B cell (primary cell): ENCODE measurements at regions not wholly inside any gene's neighbourhood (a gene's known extent, or its start where the extent isn't known, plus 50 kb on each side); places are given as distances from the start of the nearest gene placed in this dataset.

ENCODE experiments used
- ATAC-seq: fragments of 200-7000 bp; cut with Tn5 transposase; one replicate; pipeline ENCODE4 v1.10.0; 2021; ENCODE audit warnings: low read depth, mild to moderate bottlenecking, moderate number of reproducible peaks, moderate library complexity
- CTCF ChIA-PET: fragments of 350-600 bp; sonication (Branson Sonifier 250); formaldehyde crosslinking; loops from one replicate; lab custom pipeline; 2021; ENCODE audit warnings: antibody characterized with exemption, inconsistent platforms; lab: Charles Lee
- POLR2A ChIA-PET: fragments of 350-600 bp; sonication (Branson Sonifier 250); formaldehyde crosslinking; loops from one replicate; lab custom pipeline; 2021; ENCODE audit warnings: antibody characterized with exemption; lab: Charles Lee
- DNase-seq: peaks from one replicate; pipeline ENCODE4 v3.0.0; 2013
- H2AFZ ChIP-seq: 2 replicates; pipeline ENCODE4 v1.6.1; 2012; ENCODE audit warnings: mild to moderate bottlenecking, low read depth, low read length; ENCODE audit not compliant: insufficient read depth, poor library complexity, severe bottlenecking
- H3K27ac ChIP-seq, 2 donors: 1 replicate in 1 of 2; 2 replicates in 1 of 2; pipeline ENCODE4 v1.5.1; 2012 to 2013; ENCODE audit warnings: low read length in 2 of 2, mild to moderate bottlenecking in 2 of 2, moderate library complexity in 1 of 2
- H3K27me3 ChIP-seq, 4 experiments: fragments of 200-600 bp in 1 of 4; sonication (generic) in 1 of 4; replicated peaks in 1 of 4; 1 replicate in 2 of 4; 2 replicates in 2 of 4; pipeline versions ENCODE4 v1.6.1 to v1.7.0; 2013 to 2016; ENCODE audit warnings: low read length in 3 of 4, mild to moderate bottlenecking in 2 of 4, mixed read lengths in 1 of 4, moderate library complexity in 1 of 4; ENCODE audit not compliant: insufficient read depth in 4 of 4, control insufficient read depth in 3 of 4; ENCODE audit errors: control extremely low read depth in 1 of 4
- H3K36me3 ChIP-seq, 2 experiments: replicated peaks in 1 of 2; 1 replicate in 1 of 2; 2 replicates in 1 of 2; pipeline versions ENCODE4 v1.6.1 to v1.7.1; 2013; ENCODE audit warnings: low read length in 1 of 2; ENCODE audit not compliant: insufficient read depth in 2 of 2, control insufficient read depth in 1 of 2; ENCODE audit errors: control extremely low read depth in 1 of 2, extremely low read depth in 1 of 2
- H3K4me1 ChIP-seq, 2 donors: fragments of 200-600 bp in 1 of 2; sonication (generic) in 1 of 2; 1 replicate in 1 of 2; 2 replicates in 1 of 2; pipeline versions ENCODE4 v1.5.1 to v1.6.1; 2013 to 2017; ENCODE audit warnings: low read length in 2 of 2; ENCODE audit not compliant: control insufficient read depth in 2 of 2, insufficient read depth in 2 of 2
- H3K4me2 ChIP-seq: replicated peaks from 2 replicates; pipeline ENCODE3; 2012; ENCODE audit warnings: mild to moderate bottlenecking, low read depth, low read length; ENCODE audit not compliant: poor library complexity, severe bottlenecking
- H3K4me3 ChIP-seq, 5 experiments: fragments of 200-600 bp in 1 of 5; sonication (generic) in 1 of 5; 1 replicate in 3 of 5; 2 replicates in 2 of 5; pipeline versions ENCODE4 v1.5.1 to v1.7.0; 2011 to 2016; ENCODE audit warnings: low read length in 4 of 5, mild to moderate bottlenecking in 4 of 5, low read depth in 2 of 5, control low read depth in 1 of 5, moderate library complexity in 1 of 5; ENCODE audit not compliant: insufficient read depth in 1 of 5; ENCODE audit errors: control extremely low read depth in 1 of 5, extremely low read depth in 1 of 5
- H3K79me2 ChIP-seq: fragments of 200-600 bp; sonication (generic); one replicate; pipeline ENCODE4 v1.6.0; 2016; ENCODE audit warnings: low read length; ENCODE audit not compliant: control insufficient read depth, insufficient read depth
- H3K9ac ChIP-seq: fragments of 200-600 bp; sonication (generic); 2 replicates; pipeline ENCODE4 v1.6.1; 2017; ENCODE audit warnings: mild to moderate bottlenecking, low read length, moderate library complexity
- H3K9me3 ChIP-seq, 3 donors: one replicate each; pipeline versions ENCODE4 v1.6.1 to v1.7.1; 2013; ENCODE audit warnings: low read length in 2 of 3; ENCODE audit not compliant: control insufficient read depth in 2 of 3, insufficient read depth in 1 of 3; ENCODE audit errors: control extremely low read depth in 1 of 3
- H4K20me1 ChIP-seq: 2 replicates; pipeline ENCODE4 v1.6.0; 2012; ENCODE audit warnings: mild to moderate bottlenecking, low read length; ENCODE audit not compliant: insufficient read depth, control insufficient read depth, poor library complexity, severe bottlenecking
- H3K27ac Mint-ChIP-seq: one replicate; pipeline ENCODE4 v1.8.0; 2021; ENCODE audit warnings: mixed read lengths
- H3K27me3 Mint-ChIP-seq: one replicate; pipeline ENCODE4 v1.8.0; 2021; ENCODE audit warnings: mixed read lengths
- H3K4me1 Mint-ChIP-seq: one replicate; pipeline ENCODE4 v1.8.0; 2021; ENCODE audit warnings: mixed read lengths
- H3K4me3 Mint-ChIP-seq: one replicate; pipeline ENCODE4 v1.8.0; 2021; ENCODE audit warnings: mixed read lengths
- H3K9me3 Mint-ChIP-seq: one replicate; pipeline ENCODE4 v1.8.0; 2022; ENCODE audit warnings: mixed read lengths; ENCODE audit not compliant: insufficient read depth
- EZH2 ChIP-seq: IDR thresholded peaks from 2 replicates; pipeline ENCODE4 v1.6.1; 2012; ENCODE audit warnings: borderline replicate concordance, low read depth, mild to moderate bottlenecking, moderate library complexity, low read length; ENCODE audit not compliant: insufficient read depth, poor library complexity, severe bottlenecking
- WGBS: methylation state at CpG from one replicate; pipeline ENCODE4 v1.1.5; 2013; ENCODE audit warnings: missing lambda C conversion rate; ENCODE audit not compliant: insufficient coverage; 5-methylcytosine and 5-hydroxymethylcytosine counted together
- intact Hi-C: fragments of 100-400 bp; cut with micrococcal nuclease; formaldehyde crosslinking; loops from one replicate; pipeline ENCODE4 v1.10.0; 2022
- TF ChIP-seq, protein P1 (sequence below): fragments of 200-600 bp; IDR thresholded peaks from one replicate; pipeline ENCODE4 v1.8.0; 2022; ENCODE audit warnings: antibody characterized with exemption, mild to moderate bottlenecking

DNA sequence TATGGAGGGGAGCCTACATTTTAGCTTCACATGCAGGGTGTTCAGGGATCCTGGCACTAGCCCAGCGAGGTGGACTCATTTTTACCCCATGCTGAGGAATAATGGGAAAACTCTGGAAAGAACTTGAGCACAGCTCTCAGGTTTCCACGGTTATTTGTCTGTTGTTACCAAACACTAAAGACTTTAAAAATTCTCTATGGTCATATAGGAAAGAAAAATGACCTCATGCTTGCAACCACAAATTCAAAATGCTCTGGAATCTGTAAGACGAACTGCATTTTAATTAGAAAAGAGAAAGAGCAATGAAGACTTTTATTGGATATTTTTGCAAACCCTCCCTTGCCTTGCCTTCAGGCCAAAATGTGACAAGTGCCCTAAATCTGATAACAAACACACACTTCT lies 606.9 kb downstream of the EBF1 start:
- ChIA-PET POLR2A (no interaction called here), CTCF (no interaction called here)
- Histone ChIP-seq H3K27me3 (no peaks in the 10 kb centered on the region), H3K79me2 (no peaks in the 10 kb centered on the region), H3K4me1 (no peaks in the 10 kb centered on the region), H4K20me1 (no peaks in the 10 kb centered on the region), H2AFZ (no peak overlapping the region), H3K4me2 (no peak overlapping the region), H3K36me3 (no peaks in the 10 kb centered on the region), H3K4me3 (no peak overlapping the region), H3K9ac (no peak overlapping the region), H3K27ac (no peak overlapping the region), H3K9me3 (no peaks in the 10 kb centered on the region)
- no peak for TF ChIP-seq EZH2
- TF ChIP-seq, protein P1, sequence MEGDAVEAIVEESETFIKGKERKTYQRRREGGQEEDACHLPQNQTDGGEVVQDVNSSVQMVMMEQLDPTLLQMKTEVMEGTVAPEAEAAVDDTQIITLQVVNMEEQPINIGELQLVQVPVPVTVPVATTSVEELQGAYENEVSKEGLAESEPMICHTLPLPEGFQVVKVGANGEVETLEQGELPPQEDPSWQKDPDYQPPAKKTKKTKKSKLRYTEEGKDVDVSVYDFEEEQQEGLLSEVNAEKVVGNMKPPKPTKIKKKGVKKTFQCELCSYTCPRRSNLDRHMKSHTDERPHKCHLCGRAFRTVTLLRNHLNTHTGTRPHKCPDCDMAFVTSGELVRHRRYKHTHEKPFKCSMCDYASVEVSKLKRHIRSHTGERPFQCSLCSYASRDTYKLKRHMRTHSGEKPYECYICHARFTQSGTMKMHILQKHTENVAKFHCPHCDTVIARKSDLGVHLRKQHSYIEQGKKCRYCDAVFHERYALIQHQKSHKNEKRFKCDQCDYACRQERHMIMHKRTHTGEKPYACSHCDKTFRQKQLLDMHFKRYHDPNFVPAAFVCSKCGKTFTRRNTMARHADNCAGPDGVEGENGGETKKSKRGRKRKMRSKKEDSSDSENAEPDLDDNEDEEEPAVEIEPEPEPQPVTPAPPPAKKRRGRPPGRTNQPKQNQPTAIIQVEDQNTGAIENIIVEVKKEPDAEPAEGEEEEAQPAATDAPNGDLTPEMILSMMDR: no peak
- DNase-seq (no peak), ATAC-seq (no peak)
- Mint-ChIP-seq H3K27ac (no peak overlapping the region), H3K4me3 (no peak overlapping the region), H3K27me3 (no peaks in the 10 kb centered on the region), H3K4me1 (no peaks in the 10 kb centered on the region), H3K9me3 (no peaks in the 10 kb centered on the region)
- intact Hi-C loops: no loop called here
- no CpG with 5 or more reads among the region's 3 CpGs for WGBS

DNA sequence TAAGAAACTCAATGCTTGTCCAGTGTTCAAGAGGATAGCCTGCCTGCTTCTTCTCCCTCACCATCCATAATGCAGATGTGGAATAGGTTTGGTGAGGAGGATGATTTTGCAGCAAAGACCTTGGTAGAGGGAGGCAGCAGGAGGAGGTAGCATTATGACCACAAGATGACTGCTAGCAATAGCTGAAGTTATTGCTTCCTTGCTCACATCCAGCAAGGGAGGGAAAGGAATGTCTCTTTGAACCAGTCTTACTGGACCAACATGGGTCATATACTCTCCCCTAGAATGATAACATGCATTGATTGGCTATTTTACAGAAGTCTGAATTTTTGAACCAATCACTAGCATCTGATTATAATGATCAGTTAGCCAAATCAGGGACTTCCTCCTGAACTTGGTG lies 607.6 kb downstream of the EBF1 start:
- Mint-ChIP-seq H3K27me3 (no peaks in the 10 kb centered on the region), H3K9me3 (no peaks in the 10 kb centered on the region), H3K4me3 (no peak overlapping the region), H3K4me1 (no peaks in the 10 kb centered on the region), H3K27ac (no peak overlapping the region)
- Histone ChIP-seq H2AFZ (no peak overlapping the region), H3K4me2 (no peak overlapping the region), H3K9ac (no peak overlapping the region), H3K4me1 (no peaks in the 10 kb centered on the region), H3K27me3 (no peaks in the 10 kb centered on the region), H3K27ac (no peak overlapping the region), H4K20me1 (no peaks in the 10 kb centered on the region), H3K79me2 (no peaks in the 10 kb centered on the region), H3K36me3 (no peaks in the 10 kb centered on the region), H3K4me3 (no peak overlapping the region), H3K9me3 (no peaks in the 10 kb centered on the region)
- no peak for TF ChIP-seq EZH2
- TF ChIP-seq, protein P1: no peak
- CTCF ChIA-PET: no interaction called here
- intact Hi-C loops: no loop called here
- DNase-seq: no peak
- POLR2A ChIA-PET: no interaction called here
- ATAC-seq: no peak
